ENCODE measurements at regions not wholly inside any gene's neighbourhood (a gene's known extent, or its start where the extent isn't known, plus 50 kb on each side); places are given as distances from the start of the nearest gene placed in this dataset.

DNA sequence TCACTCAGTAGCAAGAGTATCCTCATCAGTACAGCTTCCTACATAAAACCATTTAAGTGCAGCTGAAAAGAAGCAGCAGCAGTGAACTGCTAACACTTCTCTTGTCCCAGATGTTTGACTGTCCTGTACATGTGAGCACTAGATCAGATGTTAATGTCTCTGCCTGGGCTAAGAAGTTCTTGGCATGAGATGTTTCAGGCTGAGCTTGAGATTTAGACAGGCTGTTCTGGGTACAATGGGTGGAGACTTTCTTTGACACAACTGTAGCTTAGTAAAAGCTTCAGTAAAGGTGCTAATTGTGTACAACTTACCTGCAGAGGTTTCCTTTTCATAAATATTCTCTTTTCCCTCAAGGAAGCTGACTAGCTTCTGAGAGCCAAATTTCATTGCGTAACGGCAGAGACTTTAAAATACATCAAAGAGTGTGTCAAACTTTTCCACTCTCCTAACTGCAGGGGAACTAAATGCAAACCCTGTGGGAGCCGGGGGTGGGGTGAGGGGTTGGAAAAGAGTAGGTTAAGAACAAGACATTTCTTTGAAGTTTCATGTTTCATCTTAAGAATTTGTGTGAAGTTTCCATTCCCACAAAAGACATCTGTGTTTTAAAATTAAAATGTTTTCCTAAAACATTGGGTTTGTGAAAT lies 82.1 kb upstream of the CCDC190 start:
- no peak overlapping the region for H3K4ac ChIP-seq (ENCODE audit: low read depth, low read length)
- TF ChIP-seq, protein P1, sequence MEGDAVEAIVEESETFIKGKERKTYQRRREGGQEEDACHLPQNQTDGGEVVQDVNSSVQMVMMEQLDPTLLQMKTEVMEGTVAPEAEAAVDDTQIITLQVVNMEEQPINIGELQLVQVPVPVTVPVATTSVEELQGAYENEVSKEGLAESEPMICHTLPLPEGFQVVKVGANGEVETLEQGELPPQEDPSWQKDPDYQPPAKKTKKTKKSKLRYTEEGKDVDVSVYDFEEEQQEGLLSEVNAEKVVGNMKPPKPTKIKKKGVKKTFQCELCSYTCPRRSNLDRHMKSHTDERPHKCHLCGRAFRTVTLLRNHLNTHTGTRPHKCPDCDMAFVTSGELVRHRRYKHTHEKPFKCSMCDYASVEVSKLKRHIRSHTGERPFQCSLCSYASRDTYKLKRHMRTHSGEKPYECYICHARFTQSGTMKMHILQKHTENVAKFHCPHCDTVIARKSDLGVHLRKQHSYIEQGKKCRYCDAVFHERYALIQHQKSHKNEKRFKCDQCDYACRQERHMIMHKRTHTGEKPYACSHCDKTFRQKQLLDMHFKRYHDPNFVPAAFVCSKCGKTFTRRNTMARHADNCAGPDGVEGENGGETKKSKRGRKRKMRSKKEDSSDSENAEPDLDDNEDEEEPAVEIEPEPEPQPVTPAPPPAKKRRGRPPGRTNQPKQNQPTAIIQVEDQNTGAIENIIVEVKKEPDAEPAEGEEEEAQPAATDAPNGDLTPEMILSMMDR (conservative IDR thresholded peaks at IDR 0.05) = no peak
- H3K27ac ChIP-seq (ENCODE audit: insufficient read length, low read depth, low read length) = no peak overlapping the region
- H3K79me1 ChIP-seq (ENCODE audit: insufficient read depth, low read depth, low read length, poor library complexity, severe bottlenecking) = no peaks in the 10 kb centered on the region
- no peak overlapping the region for H2BK5ac ChIP-seq (ENCODE audit: insufficient read length, low read length)
- H2BK120ac ChIP-seq (ENCODE audit: low read depth, low read length, poor library complexity, severe bottlenecking) = no peak overlapping the region
- no peaks in the 10 kb centered on the region for H3K27me3 ChIP-seq (ENCODE audit: insufficient read depth, low read length)
- no peak overlapping the region for H3K18ac ChIP-seq (ENCODE audit: insufficient read length, low read depth, low read length)
- H3K4me2 ChIP-seq (ENCODE audit: insufficient read depth, insufficient read length, low read length) = no peak overlapping the region
- H3K14ac ChIP-seq (ENCODE audit: insufficient read depth, low read length) = no peak overlapping the region
- H3K4me1 Mint-ChIP-seq = peaks cover 3 to 4% of the 10 kb centered on the region in 2 experiments; a peak in 3 of 4 replicates
- H3K23ac ChIP-seq (ENCODE audit: insufficient read length, low read depth, low read length) = no peak overlapping the region
- no peak overlapping the region; the same call in 1 of the 2 replicates for H2BK15ac ChIP-seq (ENCODE audit: low read depth, low read length)
- no peak overlapping the region for H3K56ac ChIP-seq (ENCODE audit: insufficient read length, low read depth, low read length)
- H3K36me3 Mint-ChIP-seq (ENCODE audit: insufficient read depth in 1 of 3, low read depth in 3 of 3) = no peaks in the 10 kb centered on the region
- H3K4me1 ChIP-seq (ENCODE audit: insufficient read depth, low read length) = no peaks in the 10 kb centered on the region
- no peaks in the 10 kb centered on the region for H4K20me1 ChIP-seq (ENCODE audit: control insufficient read depth, insufficient read depth, insufficient read length)
- no peak overlapping the region for H2AK5ac ChIP-seq (ENCODE audit: insufficient read length, low read length)
- H3K23me2 ChIP-seq (ENCODE audit: insufficient read length, low read depth, low read length, poor library complexity, severe bottlenecking) = no peaks in the 10 kb centered on the region
- no peak overlapping the region for H4K5ac ChIP-seq (ENCODE audit: insufficient read length, low read depth, low read length)
- no peak overlapping the region for H3K27ac Mint-ChIP-seq
- no peak overlapping the region for H2AFZ ChIP-seq (ENCODE audit: low read length)
- H3K27me3 Mint-ChIP-seq (ENCODE audit: low read depth) = no peaks in the 10 kb centered on the region; the same call in 1 of the 2 replicates
- H3K4me3 Mint-ChIP-seq = no peak overlapping the region
- DNase-seq = no peak
- no peak overlapping the region for H3T11ph ChIP-seq (ENCODE audit: low read length)
- H2BK12ac ChIP-seq (ENCODE audit: insufficient read length, low read depth, low read length) = no peak overlapping the region
- H3K9ac ChIP-seq (ENCODE audit: extremely low read depth, insufficient read length, low read length) = no peak overlapping the region
- no peaks in the 10 kb centered on the region for H3K9me3 ChIP-seq (ENCODE audit: control insufficient read depth, low read depth, low read length)
- H4K91ac ChIP-seq (ENCODE audit: insufficient read length, low read depth, low read length) = no peak overlapping the region
- H2BK20ac ChIP-seq (ENCODE audit: low read depth, low read length, poor library complexity, severe bottlenecking) = no peak overlapping the region
- H3K9me3 Mint-ChIP-seq = no peaks in the 10 kb centered on the region
- H4K8ac ChIP-seq (replicated peaks; ENCODE audit: insufficient read length, low read depth, low read length) = no peak overlapping the region
- H3K79me2 ChIP-seq (ENCODE audit: insufficient read depth, low read length) = no peaks in the 10 kb centered on the region
- WGBS (ENCODE audit: extremely low coverage, insufficient read length, low lambda C conversion rate) = no CpG with 5 or more reads among the region's 3 CpGs

Measured in H9 (cell line).